ENCODE measurements at regions not wholly inside any gene's neighbourhood (a gene's known extent, or its start where the extent isn't known, plus 50 kb on each side); places are given as distances from the start of the nearest gene placed in this dataset.
"Not testable (repeated sequence)": the region's sequence is repeated elsewhere in the genome, so short reads cannot be mapped to it uniquely, and the experiment has no call there.

DNA sequence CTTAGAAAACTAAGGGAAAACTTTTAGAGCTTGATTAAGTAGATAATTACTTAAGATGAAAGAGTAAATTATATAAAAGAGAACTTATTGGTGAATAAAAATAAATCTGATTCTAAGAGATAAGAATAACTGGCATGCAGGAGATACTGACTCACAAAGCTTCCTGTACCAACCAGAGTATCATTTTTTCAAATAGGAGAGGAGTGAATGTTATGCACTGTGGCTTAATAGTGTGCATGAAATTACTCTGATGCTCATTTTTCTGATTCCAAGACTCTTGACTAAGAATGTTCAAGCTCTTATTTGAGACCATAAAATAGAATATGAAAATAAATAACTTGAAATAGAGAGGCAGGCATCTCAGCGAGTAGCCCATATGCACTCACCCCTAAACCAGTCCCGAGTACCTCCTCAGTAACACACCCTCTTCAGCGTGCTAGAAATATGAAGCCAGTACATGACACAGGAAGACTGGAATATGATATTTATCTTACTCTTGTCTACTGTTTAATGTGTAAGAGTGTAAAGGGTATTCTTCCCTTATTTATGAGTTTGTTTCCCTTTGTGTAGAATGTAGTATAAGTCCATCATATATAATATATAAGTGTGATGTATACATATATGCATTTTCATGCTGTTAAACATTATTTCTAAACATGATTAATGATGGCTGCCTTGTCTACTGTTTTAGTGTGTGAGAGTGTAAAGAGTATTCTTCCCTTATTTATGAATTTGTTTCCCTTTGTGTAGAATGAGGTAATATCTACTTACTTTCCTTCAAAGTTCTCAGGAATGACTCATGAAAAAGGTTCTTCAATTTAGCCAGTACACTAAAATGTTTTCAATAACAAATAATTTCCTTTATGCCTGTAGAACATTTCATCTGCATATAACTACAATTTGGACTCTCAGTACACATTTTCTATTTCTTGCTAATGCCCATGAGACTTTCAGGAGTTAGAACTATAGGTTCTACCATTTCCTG is 99.2 kb upstream of the PALMD start:
- no peak overlapping the region for H3K4me3 ChIP-seq (ENCODE audit: low read depth, low read length)
- no peak for DNase-seq (ENCODE audit: low read depth)
- no peak for TF ChIP-seq CTCF (IDR thresholded peaks at IDR 0.05; ENCODE audit: insufficient read depth, low read length)

- no peak for TF ChIP-seq CTCF (IDR thresholded peaks at IDR 0.05; ENCODE audit: insufficient read depth, low read length)
- peak; percentile 47 for DNase-seq (ENCODE audit: low read depth)
- H3K4me3 ChIP-seq (ENCODE audit: low read depth, low read length), result no peak overlapping the region
Observed at GRCh38 chr1:99548943-99549605, 96.8 kb upstream of the PALMD start.

GRCh38 chr1:99550198-99550597 is 95.7 kb upstream of the PALMD start:
- DNase-seq (ENCODE audit: low read depth), result no peak
- no peak for TF ChIP-seq CTCF (IDR thresholded peaks at IDR 0.05; ENCODE audit: insufficient read depth, low read length)
- H3K4me3 ChIP-seq (ENCODE audit: low read depth, low read length), result no peak overlapping the region

DNA sequence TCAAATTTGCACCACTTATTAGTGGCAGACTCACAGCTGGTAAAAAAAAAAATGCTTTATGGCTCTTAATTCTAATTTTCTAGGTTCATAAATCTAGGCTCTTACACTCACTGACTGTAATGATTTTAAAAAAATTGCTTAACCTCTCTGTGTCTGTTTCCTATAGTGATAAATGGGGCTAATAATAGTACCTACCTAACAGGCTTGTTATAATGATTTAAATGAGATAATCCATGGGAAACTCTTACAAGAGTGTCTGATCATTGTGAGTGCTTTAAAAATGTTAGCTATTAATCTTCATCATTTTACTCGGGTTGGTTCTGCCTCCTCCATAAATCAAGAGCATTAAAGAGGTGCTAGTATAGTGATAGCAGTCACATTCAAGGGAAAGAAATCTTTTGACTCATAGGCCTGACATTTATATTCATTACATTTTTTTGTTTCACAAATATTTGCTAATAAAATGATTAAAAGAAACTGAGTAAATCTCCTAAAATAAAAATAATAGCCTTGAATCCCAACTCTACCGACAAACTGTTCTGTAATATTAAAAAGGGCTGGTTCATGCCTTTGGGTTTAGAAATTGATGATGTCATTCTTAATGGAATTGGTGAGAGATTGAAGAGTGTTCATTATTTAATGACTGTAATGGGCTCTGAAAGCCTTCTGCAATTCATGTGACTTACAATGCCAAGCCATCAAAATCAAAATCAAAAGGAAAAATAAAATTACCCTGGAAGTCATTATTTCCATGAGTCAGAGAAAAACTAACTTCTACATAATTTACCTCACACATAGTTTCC is 93.9 kb upstream of the PALMD start:
- no peak overlapping the region for H3K4me3 ChIP-seq (ENCODE audit: low read depth, low read length)
- DNase-seq (ENCODE audit: low read depth), result no peak
- no peak for TF ChIP-seq CTCF (IDR thresholded peaks at IDR 0.05; ENCODE audit: insufficient read depth, low read length)

- TF ChIP-seq CTCF (IDR thresholded peaks at IDR 0.05; ENCODE audit: insufficient read depth, low read length), result no peak
- DNase-seq (ENCODE audit: low read depth), result no peak
Observed at GRCh38 chr1:99553301-99553700, 92.6 kb upstream of the PALMD start.

GRCh38 chr1:99553819-99554218 is 92.1 kb upstream of the PALMD start:
- not testable (repeated sequence) for DNase-seq (ENCODE audit: low read depth); H3K4me3 ChIP-seq (ENCODE audit: low read depth, low read length)

More at GRCh38 chr1:99553301-99553700, 92.6 kb upstream of the PALMD start:
- no peak overlapping the region for H3K4me3 ChIP-seq (ENCODE audit: low read depth, low read length)
